ENCODE measurements at regions not wholly inside any gene's neighbourhood (a gene's known extent, or its start where the extent isn't known, plus 50 kb on each side); places are given as distances from the start of the nearest gene placed in this dataset.

DNA sequence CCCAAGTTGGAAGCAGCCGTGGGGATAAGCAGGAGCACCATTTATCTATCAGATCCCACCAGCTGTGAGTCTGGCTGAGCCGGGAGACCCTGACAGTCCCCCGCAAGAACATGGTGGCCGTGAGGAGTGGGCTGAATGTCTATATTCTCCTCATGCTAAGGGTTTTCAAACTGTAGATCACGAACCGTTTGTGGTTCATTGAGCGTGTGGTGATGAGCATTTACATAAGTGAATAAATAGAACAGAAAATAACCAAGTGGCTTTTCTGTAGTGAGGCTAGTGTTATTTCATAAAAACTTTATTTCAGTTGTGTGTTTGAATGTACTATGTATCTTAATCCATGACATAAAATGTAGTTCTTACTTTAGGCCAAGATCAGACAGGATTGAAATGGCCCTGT lies 190.2 kb upstream of the APCDD1 start:
- H3K27me3 Mint-ChIP-seq, result no peaks in the 10 kb centered on the region
- H3K4me3 ChIP-seq (ENCODE audit: low read depth, low read length), result no peak overlapping the region
- no peaks in the 10 kb centered on the region for H3K36me3 ChIP-seq (ENCODE audit: control insufficient read depth, insufficient read depth, low read length)
- no peak overlapping the region for H3K27ac Mint-ChIP-seq
- peaks cover 0 to 3% (median 0%) of the 10 kb centered on the region in 7 donors for H3K9me3 Mint-ChIP-seq
- no peak for DNase-seq
- H3K27me3 ChIP-seq (ENCODE audit: control insufficient read depth, insufficient read depth, low read length), result no peaks in the 10 kb centered on the region
- no peak for ATAC-seq (ENCODE audit: low read depth in 2 of 2)
- H3K4me1 ChIP-seq (ENCODE audit: control insufficient read depth, insufficient read depth, low read length, poor library complexity, severe bottlenecking), result no peaks in the 10 kb centered on the region
- no peaks in the 10 kb centered on the region for H3K36me3 Mint-ChIP-seq
- H3K4me1 Mint-ChIP-seq, result no peaks in the 10 kb centered on the region
- no peak overlapping the region for H3K4me3 Mint-ChIP-seq
- H3K27ac ChIP-seq (ENCODE audit: insufficient read depth, low read length, poor library complexity, severe bottlenecking), result no peak overlapping the region
- no peaks in the 10 kb centered on the region for H3K9me3 ChIP-seq (ENCODE audit: control insufficient read depth in 2 of 2, low read length in 2 of 2)

GRCh38 chr18:10265560-10266333 lies 188.7 kb upstream of the APCDD1 start:
- H3K4me1 Mint-ChIP-seq, result no peaks in the 10 kb centered on the region
- H3K36me3 Mint-ChIP-seq, result no peaks in the 10 kb centered on the region
- H3K4me1 ChIP-seq (ENCODE audit: control insufficient read depth, insufficient read depth, low read length, poor library complexity, severe bottlenecking), result no peaks in the 10 kb centered on the region
- no peak for ATAC-seq (ENCODE audit: low read depth in 2 of 2)
- no peaks in the 10 kb centered on the region for H3K27me3 ChIP-seq (ENCODE audit: control insufficient read depth, insufficient read depth, low read length)
- H3K9me3 ChIP-seq (ENCODE audit: control insufficient read depth in 2 of 2, low read length in 2 of 2), result no peaks in the 10 kb centered on the region
- no peak overlapping the region for H3K4me3 ChIP-seq (ENCODE audit: low read depth, low read length)
- no peak overlapping the region for H3K27ac Mint-ChIP-seq
- peaks cover 0 to 5% (median 0%) of the 10 kb centered on the region in 7 donors for H3K9me3 Mint-ChIP-seq
- DNase-seq, result no peak
- H3K4me3 Mint-ChIP-seq, result no peak overlapping the region
- H3K27me3 Mint-ChIP-seq, result no peaks in the 10 kb centered on the region
- H3K36me3 ChIP-seq (ENCODE audit: control insufficient read depth, insufficient read depth, low read length), result no peaks in the 10 kb centered on the region
- H3K27ac ChIP-seq (ENCODE audit: insufficient read depth, low read length, poor library complexity, severe bottlenecking), result no peak overlapping the region

- no peaks in the 10 kb centered on the region for H3K36me3 ChIP-seq (ENCODE audit: control insufficient read depth, insufficient read depth, low read length)
- no peaks in the 10 kb centered on the region for H3K27me3 ChIP-seq (ENCODE audit: control insufficient read depth, insufficient read depth, low read length)
- H3K27ac ChIP-seq (ENCODE audit: insufficient read depth, low read length, poor library complexity, severe bottlenecking), result no peak overlapping the region
- no peak overlapping the region for H3K4me3 ChIP-seq (ENCODE audit: low read depth, low read length)
- no peaks in the 10 kb centered on the region for H3K4me1 Mint-ChIP-seq
- no peaks in the 10 kb centered on the region for H3K9me3 ChIP-seq (ENCODE audit: control insufficient read depth in 2 of 2, low read length in 2 of 2)
- peaks cover 0 to 5% (median 0%) of the 10 kb centered on the region in 7 donors for H3K9me3 Mint-ChIP-seq
- DNase-seq (no peak), ATAC-seq (ENCODE audit: low read depth in 2 of 2) (no peak)
- no peaks in the 10 kb centered on the region for H3K27me3 Mint-ChIP-seq
- no peak overlapping the region for H3K27ac Mint-ChIP-seq
- H3K4me3 Mint-ChIP-seq, result no peak overlapping the region
- H3K36me3 Mint-ChIP-seq, result no peaks in the 10 kb centered on the region
- no peaks in the 10 kb centered on the region for H3K4me1 ChIP-seq (ENCODE audit: control insufficient read depth, insufficient read depth, low read length, poor library complexity, severe bottlenecking)
Measured at GRCh38 chr18:10266334-10266590, 188.2 kb upstream of the APCDD1 start.

- H3K27me3 ChIP-seq (ENCODE audit: control insufficient read depth, insufficient read depth, low read length), result no peaks in the 10 kb centered on the region
- no peaks in the 10 kb centered on the region for H3K4me1 Mint-ChIP-seq
- H3K27ac ChIP-seq (ENCODE audit: insufficient read depth, low read length, poor library complexity, severe bottlenecking), result no peak overlapping the region
- no peak overlapping the region for H3K4me3 Mint-ChIP-seq
- DNase-seq, result no peak
- H3K36me3 ChIP-seq (ENCODE audit: control insufficient read depth, insufficient read depth, low read length), result no peaks in the 10 kb centered on the region
- no peaks in the 10 kb centered on the region for H3K9me3 ChIP-seq (ENCODE audit: control insufficient read depth in 2 of 2, low read length in 2 of 2)
- H3K27ac Mint-ChIP-seq, result no peak overlapping the region
- H3K27me3 Mint-ChIP-seq, result no peaks in the 10 kb centered on the region
- H3K9me3 Mint-ChIP-seq, result peaks cover 0 to 5% (median 0%) of the 10 kb centered on the region in 7 donors
- H3K4me3 ChIP-seq (ENCODE audit: low read depth, low read length), result no peak overlapping the region
- H3K36me3 Mint-ChIP-seq, result no peaks in the 10 kb centered on the region
- no peaks in the 10 kb centered on the region for H3K4me1 ChIP-seq (ENCODE audit: control insufficient read depth, insufficient read depth, low read length, poor library complexity, severe bottlenecking)
- ATAC-seq (ENCODE audit: low read depth in 2 of 2), result no peak
Measured at GRCh38 chr18:10269261-10269660, 185.2 kb upstream of the APCDD1 start.

- no peaks in the 10 kb centered on the region for H3K9me3 ChIP-seq (ENCODE audit: control insufficient read depth in 2 of 2, low read length in 2 of 2)
- Mint-ChIP-seq H3K27ac (no peak overlapping the region), H3K36me3 (no peaks in the 10 kb centered on the region), H3K4me3 (no peak overlapping the region), H3K4me1 (no peaks in the 10 kb centered on the region), H3K27me3 (no peaks in the 10 kb centered on the region), H3K9me3 (peaks cover 0 to 4% (median 0%) of the 10 kb centered on the region in 7 donors)
- no peaks in the 10 kb centered on the region for H3K4me1 ChIP-seq (ENCODE audit: control insufficient read depth, insufficient read depth, low read length, poor library complexity, severe bottlenecking)
- ATAC-seq (ENCODE audit: low read depth in 2 of 2) (no peak), DNase-seq (no peak)
- H3K27ac ChIP-seq (ENCODE audit: insufficient read depth, low read length, poor library complexity, severe bottlenecking), result no peak overlapping the region
- H3K4me3 ChIP-seq (ENCODE audit: low read depth, low read length), result no peak overlapping the region
- H3K27me3 ChIP-seq (ENCODE audit: control insufficient read depth, insufficient read depth, low read length), result no peaks in the 10 kb centered on the region
- H3K36me3 ChIP-seq (ENCODE audit: control insufficient read depth, insufficient read depth, low read length), result no peaks in the 10 kb centered on the region
Measured at GRCh38 chr18:10270151-10270571, 184.3 kb upstream of the APCDD1 start.

GRCh38 chr18:10271481-10271880 lies 183.0 kb upstream of the APCDD1 start:
- no peak overlapping the region for H3K27ac ChIP-seq (ENCODE audit: insufficient read depth, low read length, poor library complexity, severe bottlenecking)
- no peak overlapping the region for H3K4me3 Mint-ChIP-seq
- H3K4me1 Mint-ChIP-seq, result no peaks in the 10 kb centered on the region
- H3K36me3 ChIP-seq (ENCODE audit: control insufficient read depth, insufficient read depth, low read length), result no peaks in the 10 kb centered on the region
- H3K36me3 Mint-ChIP-seq, result no peaks in the 10 kb centered on the region
- no peak for DNase-seq
- H3K4me3 ChIP-seq (ENCODE audit: low read depth, low read length), result no peak overlapping the region
- H3K27me3 ChIP-seq (ENCODE audit: control insufficient read depth, insufficient read depth, low read length), result no peaks in the 10 kb centered on the region
- H3K27ac Mint-ChIP-seq, result no peak overlapping the region
- H3K4me1 ChIP-seq (ENCODE audit: control insufficient read depth, insufficient read depth, low read length, poor library complexity, severe bottlenecking), result no peaks in the 10 kb centered on the region
- no peaks in the 10 kb centered on the region for H3K27me3 Mint-ChIP-seq
- peaks cover 0 to 4% (median 0%) of the 10 kb centered on the region in 7 donors for H3K9me3 Mint-ChIP-seq
- ATAC-seq (ENCODE audit: low read depth in 2 of 2), result no peak
- H3K9me3 ChIP-seq (ENCODE audit: control insufficient read depth in 2 of 2, low read length in 2 of 2), result no peaks in the 10 kb centered on the region

- H3K36me3 Mint-ChIP-seq, result no peaks in the 10 kb centered on the region
- no peaks in the 10 kb centered on the region for H3K27me3 ChIP-seq (ENCODE audit: control insufficient read depth, insufficient read depth, low read length)
- no peak for DNase-seq
- no peaks in the 10 kb centered on the region for H3K36me3 ChIP-seq (ENCODE audit: control insufficient read depth, insufficient read depth, low read length)
- H3K9me3 ChIP-seq (ENCODE audit: control insufficient read depth in 2 of 2, low read length in 2 of 2), result no peaks in the 10 kb centered on the region
- no peak overlapping the region for H3K4me3 Mint-ChIP-seq
- peaks cover 0 to 5% (median 0%) of the 10 kb centered on the region in 7 donors for H3K9me3 Mint-ChIP-seq
- no peaks in the 10 kb centered on the region for H3K4me1 ChIP-seq (ENCODE audit: control insufficient read depth, insufficient read depth, low read length, poor library complexity, severe bottlenecking)
- H3K4me3 ChIP-seq (ENCODE audit: low read depth, low read length), result no peak overlapping the region
- H3K4me1 Mint-ChIP-seq, result no peaks in the 10 kb centered on the region
- no peak overlapping the region for H3K27ac ChIP-seq (ENCODE audit: insufficient read depth, low read length, poor library complexity, severe bottlenecking)
- H3K27ac Mint-ChIP-seq, result no peak overlapping the region
- no peaks in the 10 kb centered on the region for H3K27me3 Mint-ChIP-seq
- no peak for ATAC-seq (ENCODE audit: low read depth in 2 of 2)
Measured at GRCh38 chr18:10274301-10274700, 180.1 kb upstream of the APCDD1 start.

DNA sequence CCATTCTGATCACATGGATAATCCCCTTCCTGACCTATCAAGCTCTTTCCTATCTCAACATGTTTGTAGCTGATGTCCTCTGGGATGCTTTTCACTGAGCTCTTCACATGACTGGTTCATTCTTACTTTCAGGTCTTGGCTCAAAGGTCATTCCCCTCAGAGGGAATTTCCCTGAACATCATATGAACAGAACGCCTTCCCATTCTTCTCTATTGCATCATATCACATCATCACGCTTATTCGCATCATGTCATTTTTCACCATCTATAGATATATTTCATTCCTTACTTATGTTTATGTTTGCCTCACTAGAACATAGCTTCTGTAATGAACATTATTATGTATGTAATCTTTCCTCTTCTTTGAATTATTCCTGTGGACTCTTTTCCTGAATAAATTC lies 178.9 kb upstream of the APCDD1 start:
- H3K27ac ChIP-seq (ENCODE audit: insufficient read depth, low read length, poor library complexity, severe bottlenecking), result no peak overlapping the region
- no peaks in the 10 kb centered on the region for H3K36me3 ChIP-seq (ENCODE audit: control insufficient read depth, insufficient read depth, low read length)
- no peak overlapping the region for H3K4me3 ChIP-seq (ENCODE audit: low read depth, low read length)
- Mint-ChIP-seq H3K9me3 (peaks cover 0 to 3% (median 0%) of the 10 kb centered on the region in 7 donors), H3K4me1 (no peaks in the 10 kb centered on the region), H3K4me3 (no peak overlapping the region), H3K27ac (no peak overlapping the region), H3K36me3 (no peaks in the 10 kb centered on the region), H3K27me3 (no peaks in the 10 kb centered on the region)
- no peak for ATAC-seq (ENCODE audit: low read depth in 2 of 2)
- no peak for DNase-seq
- H3K4me1 ChIP-seq (ENCODE audit: control insufficient read depth, insufficient read depth, low read length, poor library complexity, severe bottlenecking), result no peaks in the 10 kb centered on the region
- H3K27me3 ChIP-seq (ENCODE audit: control insufficient read depth, insufficient read depth, low read length), result no peaks in the 10 kb centered on the region
- H3K9me3 ChIP-seq (ENCODE audit: control insufficient read depth in 2 of 2, low read length in 2 of 2), result no peaks in the 10 kb centered on the region
